ENCODE measurements at regions not wholly inside any gene's neighbourhood (a gene's known extent, or its start where the extent isn't known, plus 50 kb on each side); places are given as distances from the start of the nearest gene placed in this dataset.

DNA sequence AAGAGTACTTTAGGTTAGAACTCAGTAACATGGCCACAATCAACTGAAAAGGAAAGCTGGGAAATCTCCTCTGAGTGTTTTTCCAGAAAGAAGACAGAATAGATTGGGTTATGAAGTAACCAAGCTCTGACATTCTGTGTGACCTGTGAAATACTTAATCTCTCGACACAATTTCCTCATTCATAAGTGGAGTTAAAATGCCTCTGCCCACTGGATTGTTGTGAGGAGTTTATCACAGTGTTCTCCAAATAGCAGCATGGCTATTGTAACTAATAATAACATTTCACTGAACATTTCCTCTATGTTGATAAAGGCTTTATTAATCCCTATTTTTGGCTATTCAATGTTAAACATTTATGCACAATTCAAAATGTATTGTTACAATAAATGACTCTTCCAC is 311.0 kb downstream of the GABRB2 start:
- intact Hi-C loops (cut with DNase I; ENCODE audit: low total_unique reads) = no loop called here
- 71 to 74% methylated on average over 1 of the region's 1 CpG for WGBS, 2 donors
- DNase-seq (ENCODE audit: low spot score in 2 of 2) = no peak
- TF ChIP-seq, protein P1, sequence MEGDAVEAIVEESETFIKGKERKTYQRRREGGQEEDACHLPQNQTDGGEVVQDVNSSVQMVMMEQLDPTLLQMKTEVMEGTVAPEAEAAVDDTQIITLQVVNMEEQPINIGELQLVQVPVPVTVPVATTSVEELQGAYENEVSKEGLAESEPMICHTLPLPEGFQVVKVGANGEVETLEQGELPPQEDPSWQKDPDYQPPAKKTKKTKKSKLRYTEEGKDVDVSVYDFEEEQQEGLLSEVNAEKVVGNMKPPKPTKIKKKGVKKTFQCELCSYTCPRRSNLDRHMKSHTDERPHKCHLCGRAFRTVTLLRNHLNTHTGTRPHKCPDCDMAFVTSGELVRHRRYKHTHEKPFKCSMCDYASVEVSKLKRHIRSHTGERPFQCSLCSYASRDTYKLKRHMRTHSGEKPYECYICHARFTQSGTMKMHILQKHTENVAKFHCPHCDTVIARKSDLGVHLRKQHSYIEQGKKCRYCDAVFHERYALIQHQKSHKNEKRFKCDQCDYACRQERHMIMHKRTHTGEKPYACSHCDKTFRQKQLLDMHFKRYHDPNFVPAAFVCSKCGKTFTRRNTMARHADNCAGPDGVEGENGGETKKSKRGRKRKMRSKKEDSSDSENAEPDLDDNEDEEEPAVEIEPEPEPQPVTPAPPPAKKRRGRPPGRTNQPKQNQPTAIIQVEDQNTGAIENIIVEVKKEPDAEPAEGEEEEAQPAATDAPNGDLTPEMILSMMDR (IDR thresholded peaks at IDR 0.05) = no peak
- TF ChIP-seq POLR2A (IDR thresholded peaks at IDR 0.05) = no peak
- no peak overlapping the region for H3K4me3 ChIP-seq (ENCODE audit: low read depth, poor library complexity, severe bottlenecking)

DNA sequence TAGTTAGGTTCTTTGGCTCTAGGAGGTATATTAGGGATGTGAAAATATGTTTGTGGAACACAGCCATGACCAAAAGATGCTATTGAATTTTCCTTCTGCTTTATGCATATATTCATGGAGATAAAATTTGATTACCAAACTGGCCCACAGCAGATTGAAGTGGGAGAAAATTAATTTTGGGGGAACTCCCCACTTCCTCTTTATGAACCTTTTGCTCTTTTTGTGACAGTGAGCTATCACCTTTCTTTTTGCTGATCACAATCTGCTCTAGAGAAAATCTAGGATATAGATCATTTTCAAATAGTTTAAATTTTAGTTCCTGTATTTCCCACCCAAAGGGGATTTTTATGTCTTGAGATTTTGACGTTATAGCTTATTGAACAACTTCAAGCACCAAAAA is 313.0 kb downstream of the GABRB2 start:
- H3K4me3 ChIP-seq (ENCODE audit: low read depth, poor library complexity, severe bottlenecking) = no peak overlapping the region
- 40 to 65% methylated on average over 1 of the region's 1 CpG for WGBS, 2 donors
- intact Hi-C loops (cut with DNase I; ENCODE audit: low total_unique reads) = no loop called here
- TF ChIP-seq, protein P1 (IDR thresholded peaks at IDR 0.05) = no peak
- no peak for TF ChIP-seq POLR2A (IDR thresholded peaks at IDR 0.05)
- DNase-seq (ENCODE audit: low spot score in 2 of 2) = no peak

DNA sequence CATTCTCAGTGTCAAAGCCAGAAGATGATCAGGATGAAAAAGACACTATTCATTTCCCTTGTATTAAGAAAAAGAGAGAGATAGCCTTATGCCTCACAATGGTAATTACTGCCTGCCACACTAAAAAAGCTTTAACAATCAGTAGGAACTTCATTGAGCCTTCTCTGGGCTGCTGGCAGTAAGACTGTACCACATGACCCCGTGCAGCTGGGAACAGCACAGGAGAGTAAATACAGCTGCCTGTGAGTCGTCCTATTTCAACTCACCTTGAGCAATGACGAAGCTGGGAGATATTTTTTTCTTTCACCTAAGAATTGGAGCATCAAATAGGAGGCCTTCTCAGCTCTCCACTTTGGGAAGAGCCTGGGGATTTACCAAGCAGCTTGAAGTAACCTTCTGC is 316.3 kb downstream of the GABRB2 start:
- no peak for TF ChIP-seq POLR2A (IDR thresholded peaks at IDR 0.05)
- TF ChIP-seq, protein P1 (IDR thresholded peaks at IDR 0.05) = no peak
- WGBS, 2 donors = 31 to 42% methylated on average over 3 of the region's 3 CpGs
- DNase-seq (ENCODE audit: low spot score in 2 of 2) = no peak
- no peak overlapping the region for H3K4me3 ChIP-seq (ENCODE audit: low read depth, poor library complexity, severe bottlenecking)
- intact Hi-C loops (cut with DNase I; ENCODE audit: low total_unique reads) = no loop called here

DNA sequence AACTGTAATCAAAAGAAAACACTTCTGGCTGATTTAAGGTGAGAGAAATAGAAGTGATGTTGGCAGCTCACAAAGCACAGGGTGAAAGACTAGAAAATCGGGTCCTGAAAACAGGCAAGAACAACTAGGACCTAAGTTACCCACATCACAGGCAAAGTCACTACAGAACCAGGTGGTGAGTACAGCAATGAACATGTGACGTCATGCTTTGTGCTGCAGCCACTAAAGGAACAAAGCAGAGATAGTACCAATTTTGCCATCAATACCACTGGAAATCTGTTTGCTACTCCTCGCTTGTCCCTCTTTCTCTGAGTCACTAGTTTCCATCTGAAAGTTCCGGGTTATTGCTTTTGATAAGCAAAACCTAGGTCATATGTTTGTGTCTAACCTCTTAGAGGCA is 326.7 kb downstream of the GABRB2 start:
- DNase-seq (ENCODE audit: low spot score in 2 of 2) = no peak
- H3K4me3 ChIP-seq (ENCODE audit: low read depth, poor library complexity, severe bottlenecking) = no peak overlapping the region
- WGBS, 2 donors = 77 to 80% methylated on average over 4 of the region's 4 CpGs
- no peak for TF ChIP-seq POLR2A (IDR thresholded peaks at IDR 0.05)
- TF ChIP-seq, protein P1 (IDR thresholded peaks at IDR 0.05) = no peak
- intact Hi-C loops (cut with DNase I; ENCODE audit: low total_unique reads) = no loop called here

DNA sequence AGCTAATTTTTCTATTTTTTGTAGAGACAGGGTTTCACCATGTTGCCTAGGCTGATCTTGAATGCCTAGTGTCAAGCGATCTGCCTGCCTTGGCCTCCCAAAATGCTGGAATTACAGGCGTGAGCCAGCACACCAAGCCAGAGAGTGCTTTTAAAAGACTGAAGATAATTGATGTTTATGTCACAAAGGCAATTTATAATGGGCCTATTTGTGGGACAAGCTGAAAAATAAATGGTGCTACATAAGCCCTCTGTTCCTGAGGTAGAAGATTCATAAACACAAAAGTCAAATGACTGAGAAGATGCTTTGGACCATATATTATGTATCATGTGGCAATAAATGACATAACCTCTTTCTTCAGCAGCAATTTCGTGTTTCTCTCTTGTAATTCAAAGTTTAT is 329.6 kb downstream of the GABRB2 start:
- 66 to 71% methylated on average over 3 of the region's 3 CpGs for WGBS, 2 donors
- TF ChIP-seq, protein P1 (IDR thresholded peaks at IDR 0.05) = no peak
- TF ChIP-seq POLR2A (IDR thresholded peaks at IDR 0.05) = no peak
- no peak overlapping the region for H3K4me3 ChIP-seq (ENCODE audit: low read depth, poor library complexity, severe bottlenecking)
- no peak for DNase-seq (ENCODE audit: low spot score in 2 of 2)
- intact Hi-C loops (cut with DNase I; ENCODE audit: low total_unique reads) = no loop called here

DNA sequence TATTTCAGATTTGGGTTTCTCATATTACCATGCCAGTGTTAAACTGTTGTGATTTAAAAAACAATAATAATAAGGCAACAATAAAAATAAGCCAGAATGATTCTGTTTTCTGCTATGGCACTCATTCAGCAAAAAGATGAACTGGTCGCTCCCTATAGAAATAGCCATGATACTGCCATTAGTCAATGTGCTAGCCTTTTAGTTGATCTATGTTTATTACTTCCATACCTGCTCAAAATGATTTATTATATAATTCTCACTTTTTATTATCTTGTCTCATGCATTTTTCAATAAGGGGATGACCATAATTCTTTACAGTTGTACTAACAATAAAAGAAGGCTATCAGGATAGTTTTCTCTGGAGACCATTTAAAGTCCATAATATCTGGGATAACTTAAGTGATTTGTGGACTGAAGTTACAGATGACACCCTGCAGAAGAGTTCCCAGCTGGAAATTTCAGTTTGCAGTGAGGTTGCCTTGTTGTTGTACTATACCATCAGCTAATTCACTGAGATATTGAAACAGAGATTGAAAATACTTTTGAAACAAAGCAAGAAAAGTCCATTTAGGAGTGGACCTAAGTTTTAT is 334.3 kb downstream of the GABRB2 start:
- intact Hi-C loops (cut with DNase I; ENCODE audit: low total_unique reads) = no loop called here
- TF ChIP-seq, protein P1 (IDR thresholded peaks at IDR 0.05) = no peak
- TF ChIP-seq POLR2A (IDR thresholded peaks at IDR 0.05) = no peak
- 76 to 88% methylated on average over 1 of the region's 1 CpG for WGBS, 2 donors
- DNase-seq (ENCODE audit: low spot score in 2 of 2) = no peak
- H3K4me3 ChIP-seq (ENCODE audit: low read depth, poor library complexity, severe bottlenecking) = no peak overlapping the region

Measured in lower leg skin (tissue), 4 donors.